Vagina (tissue), 2 donors: ENCODE measurements at regions not wholly inside any gene's neighbourhood (a gene's known extent, or its start where the extent isn't known, plus 50 kb on each side); places are given as distances from the start of the nearest gene placed in this dataset.

Experiments
- POLR2A ChIP-seq, 2 donors: fragments of 450-650 bp; IDR thresholded peaks; one replicate each; pipeline ENCODE4 v1.6.1; 2017; ENCODE audit warnings: antibody characterized with exemption in 2 of 2, mild to moderate bottlenecking in 2 of 2, moderate library complexity in 2 of 2
- POLR2AphosphoS5 ChIP-seq, 2 donors: sonication (generic); formaldehyde crosslinking; IDR thresholded peaks; one replicate each; pipeline ENCODE4 v1.9.0; 2017; ENCODE audit warnings: antibody characterized with exemption in 2 of 2, mild to moderate bottlenecking in 2 of 2, low read depth in 1 of 2; ENCODE audit not compliant: insufficient read depth in 1 of 2
- TF ChIP-seq, protein P1 (sequence below), 3 experiments: fragments of 450-650 bp in 2 of 3; fragments of 200-600 bp in 1 of 3; sonication (generic) in 1 of 3; IDR thresholded peaks; one replicate each; pipeline ENCODE4 v1.5.1; 2017 to 2019; ENCODE audit warnings: antibody characterized with exemption in 3 of 3, mild to moderate bottlenecking in 2 of 3, moderate library complexity in 2 of 3

DNA sequence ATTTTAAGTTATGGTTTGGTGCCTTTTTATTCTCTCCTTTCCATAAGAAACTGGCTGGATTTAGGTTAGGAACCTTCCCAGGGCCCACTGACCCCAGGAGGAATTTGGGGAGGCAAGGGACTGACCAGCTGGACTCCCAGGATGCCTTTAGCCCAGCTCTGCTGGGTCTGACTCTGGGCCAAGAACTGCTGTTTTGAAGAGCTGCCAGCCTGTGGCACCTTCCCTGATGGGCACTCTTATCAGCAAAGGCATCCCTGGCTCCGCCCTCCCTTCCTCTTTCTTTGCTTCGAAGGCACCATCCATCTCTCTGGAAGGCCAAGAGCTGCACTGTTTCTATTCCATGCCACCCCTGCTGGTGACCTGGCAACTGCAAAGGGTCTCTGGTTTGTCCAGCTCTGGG, 174.7 kb downstream of the POU4F1 start:
- TF ChIP-seq, protein P1, sequence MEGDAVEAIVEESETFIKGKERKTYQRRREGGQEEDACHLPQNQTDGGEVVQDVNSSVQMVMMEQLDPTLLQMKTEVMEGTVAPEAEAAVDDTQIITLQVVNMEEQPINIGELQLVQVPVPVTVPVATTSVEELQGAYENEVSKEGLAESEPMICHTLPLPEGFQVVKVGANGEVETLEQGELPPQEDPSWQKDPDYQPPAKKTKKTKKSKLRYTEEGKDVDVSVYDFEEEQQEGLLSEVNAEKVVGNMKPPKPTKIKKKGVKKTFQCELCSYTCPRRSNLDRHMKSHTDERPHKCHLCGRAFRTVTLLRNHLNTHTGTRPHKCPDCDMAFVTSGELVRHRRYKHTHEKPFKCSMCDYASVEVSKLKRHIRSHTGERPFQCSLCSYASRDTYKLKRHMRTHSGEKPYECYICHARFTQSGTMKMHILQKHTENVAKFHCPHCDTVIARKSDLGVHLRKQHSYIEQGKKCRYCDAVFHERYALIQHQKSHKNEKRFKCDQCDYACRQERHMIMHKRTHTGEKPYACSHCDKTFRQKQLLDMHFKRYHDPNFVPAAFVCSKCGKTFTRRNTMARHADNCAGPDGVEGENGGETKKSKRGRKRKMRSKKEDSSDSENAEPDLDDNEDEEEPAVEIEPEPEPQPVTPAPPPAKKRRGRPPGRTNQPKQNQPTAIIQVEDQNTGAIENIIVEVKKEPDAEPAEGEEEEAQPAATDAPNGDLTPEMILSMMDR (IDR thresholded peaks at IDR 0.05) = no peak
- TF ChIP-seq POLR2A (IDR thresholded peaks at IDR 0.05) (no peak), POLR2AphosphoS5 (IDR thresholded peaks at IDR 0.05; ENCODE audit: insufficient read depth in 1 of 2, low read depth in 1 of 2) (no peak)
